Stimulated activated CD4-positive, alpha-beta T cell treated with anti-CD3 and anti-CD28 coated beads, Interleukin-12 subunit alpha, Interleukin-12 subunit beta, amount 100 ng/mL, for 4 hours (primary cell): ENCODE measurements at regions not wholly inside any gene's neighbourhood (a gene's known extent, or its start where the extent isn't known, plus 50 kb on each side); places are given as distances from the start of the nearest gene placed in this dataset.

Experiments
- DNase-seq: peaks from one replicate; pipeline ENCODE4 v3.0.0-alpha.2; 2020

- DNase-seq = no peak
Measured at GRCh38 chr6:14258695-14259593, 141.4 kb downstream of the CD83 start.

GRCh38 chr6:14259594-14260152 is 142.1 kb downstream of the CD83 start:
- DNase-seq = no peak

GRCh38 chr6:14260839-14261238 is 143.3 kb downstream of the CD83 start:
- no peak for DNase-seq

- no peak for DNase-seq
Measured at GRCh38 chr6:14263881-14264424, 146.4 kb downstream of the CD83 start.

- DNase-seq = no peak
Measured at GRCh38 chr6:14265049-14266021, 147.8 kb downstream of the CD83 start.

GRCh38 chr6:14266266-14266665 is 148.7 kb downstream of the CD83 start:
- no peak for DNase-seq

GRCh38 chr6:14267885-14268660 is 150.5 kb downstream of the CD83 start:
- no peak for DNase-seq

- DNase-seq = no peak
Measured at GRCh38 chr6:14269436-14269835, 151.9 kb downstream of the CD83 start.

GRCh38 chr6:14270142-14270893 is 152.7 kb downstream of the CD83 start:
- no peak for DNase-seq

GRCh38 chr6:14270925-14271788 is 153.6 kb downstream of the CD83 start:
- DNase-seq = peak; percentile 26

- DNase-seq = no peak
Measured at GRCh38 chr6:14271789-14272736, 154.5 kb downstream of the CD83 start.

GRCh38 chr6:14272737-14273085 is 155.1 kb downstream of the CD83 start:
- DNase-seq = no peak

- no peak for DNase-seq
Measured at GRCh38 chr6:14273191-14273590, 155.6 kb downstream of the CD83 start.

- DNase-seq = no peak
Measured at GRCh38 chr6:14274016-14274415, 156.4 kb downstream of the CD83 start.

- DNase-seq = no peak
Measured at GRCh38 chr6:14274546-14275492, 157.2 kb downstream of the CD83 start.

GRCh38 chr6:14275493-14275851 is 157.9 kb downstream of the CD83 start:
- DNase-seq = no peak

GRCh38 chr6:14276071-14276470 is 158.5 kb downstream of the CD83 start:
- DNase-seq = no peak
